ENCODE measurements at regions not wholly inside any gene's neighbourhood (a gene's known extent, or its start where the extent isn't known, plus 50 kb on each side); places are given as distances from the start of the nearest gene placed in this dataset.

DNA sequence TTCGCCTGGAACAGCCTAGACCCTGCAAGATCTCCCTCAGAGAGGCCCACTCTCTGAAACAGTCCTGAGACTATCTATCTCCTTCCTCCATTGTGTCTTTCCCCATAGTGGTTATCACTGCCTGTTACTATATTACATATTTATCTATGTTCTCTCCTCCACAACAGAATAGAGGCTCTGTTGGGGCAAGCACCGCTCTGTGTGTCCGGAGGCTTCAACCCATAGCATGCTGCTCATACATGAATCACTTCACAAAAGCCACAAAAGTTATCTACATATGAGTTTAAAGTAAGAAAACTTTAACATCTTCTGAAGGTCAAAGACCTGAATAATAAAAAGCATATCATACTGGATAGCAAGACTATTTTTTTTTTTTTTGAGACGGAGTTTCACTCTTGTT is 242.1 kb upstream of the HS6ST1 start:
- H3K9ac ChIP-seq (ENCODE audit: insufficient read depth in 1 of 2, low read depth in 2 of 2, low read length in 2 of 2) = no peak overlapping the region
- 6% methylated on average over 4 of the region's 4 CpGs for WGBS (ENCODE audit: insufficient coverage, low coverage, missing lambda C conversion rate)
- no peaks in the 10 kb centered on the region; a peak in 1 of 5 replicates for H3K4me1 ChIP-seq (replicated peaks in 1 of 2; ENCODE audit: control insufficient read depth in 2 of 2, insufficient read depth in 2 of 2, low read length in 2 of 2)
- no peak overlapping the region for H2AFZ ChIP-seq (ENCODE audit: low read depth, low read length)
- no peak for DNase-seq (ENCODE audit: extremely low read depth in 1 of 4, low spot score in 3 of 4)
- H3K36me3 ChIP-seq (ENCODE audit: control insufficient read depth, insufficient read depth, low read length) = no peaks in the 10 kb centered on the region
- H4K20me1 ChIP-seq (replicated peaks; ENCODE audit: control insufficient read depth, insufficient read depth, low read length) = no peaks in the 10 kb centered on the region; the same call in 1 of the 2 replicates
- H3K27me3 ChIP-seq (ENCODE audit: control insufficient read depth in 2 of 2, insufficient read depth in 2 of 2, low read length in 2 of 2) = peaks cover 0 to 44% of the 10 kb centered on the region in 2 experiments; a peak in 3 of 5 replicates
- no peak overlapping the region for H3K4me3 ChIP-seq
- POLR2A ChIA-PET = interaction anchor here (0.6 kb wide), 1 partner anchor 665 kb away, joined by 4 read pairs; no protein-coding TSS in a partner anchor
- ATAC-seq = no peak
- no peaks in the 10 kb centered on the region for H3K79me2 ChIP-seq (ENCODE audit: control insufficient read depth, insufficient read depth, low read length)
- intact Hi-C loops (cut with micrococcal nuclease) (no loop called here), in situ Hi-C loops (cut with MboI) (no loop called here)
- H3K9me1 ChIP-seq (ENCODE audit: control insufficient read depth, insufficient read depth, low read length) = no peaks in the 10 kb centered on the region
- TF ChIP-seq, protein P1, sequence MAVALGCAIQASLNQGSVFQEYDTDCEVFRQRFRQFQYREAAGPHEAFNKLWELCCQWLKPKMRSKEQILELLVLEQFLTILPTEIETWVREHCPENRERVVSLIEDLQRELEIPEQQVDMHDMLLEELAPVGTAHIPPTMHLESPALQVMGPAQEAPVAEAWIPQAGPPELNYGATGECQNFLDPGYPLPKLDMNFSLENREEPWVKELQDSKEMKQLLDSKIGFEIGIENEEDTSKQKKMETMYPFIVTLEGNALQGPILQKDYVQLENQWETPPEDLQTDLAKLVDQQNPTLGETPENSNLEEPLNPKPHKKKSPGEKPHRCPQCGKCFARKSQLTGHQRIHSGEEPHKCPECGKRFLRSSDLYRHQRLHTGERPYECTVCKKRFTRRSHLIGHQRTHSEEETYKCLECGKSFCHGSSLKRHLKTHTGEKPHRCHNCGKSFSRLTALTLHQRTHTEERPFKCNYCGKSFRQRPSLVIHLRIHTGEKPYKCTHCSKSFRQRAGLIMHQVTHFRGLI (CRISPR knock-in tag; IDR thresholded peaks at IDR 0.05) = no peak
- TF ChIP-seq ZNF583 (CRISPR knock-in tag; IDR thresholded peaks at IDR 0.05) (no peak), CBFA2T3 (IDR thresholded peaks at IDR 0.05) (no peak), PHTF2 (CRISPR knock-in tag; IDR thresholded peaks at IDR 0.05) (no peak), NFE2L1 (tag; IDR thresholded peaks at IDR 0.05; ENCODE audit: borderline replicate concordance, low read depth) (no peak), C11orf30 (IDR thresholded peaks at IDR 0.05; ENCODE audit: low read depth) (no peak), CCAR2 (IDR thresholded peaks at IDR 0.05; ENCODE audit: low read depth, low read length) (no peak), BRD4 (IDR thresholded peaks at IDR 0.05) (no peak), KLF13 (tag; IDR thresholded peaks at IDR 0.05; ENCODE audit: borderline replicate concordance, low read depth) (no peak), TAF9B (IDR thresholded peaks at IDR 0.05; ENCODE audit: partially characterized antibody) (no peak), HSF4 (CRISPR knock-in tag; IDR thresholded peaks at IDR 0.05; ENCODE audit: borderline replicate concordance) (no peak), ZNF165 (CRISPR knock-in tag; IDR thresholded peaks at IDR 0.05; ENCODE audit: borderline replicate concordance) (no peak), ERF (CRISPR knock-in tag; IDR thresholded peaks at IDR 0.05) (no peak), ILF3 (IDR thresholded peaks at IDR 0.05; ENCODE audit: borderline replicate concordance) (no peak), MCM5 (IDR thresholded peaks at IDR 0.05; ENCODE audit: low read depth) (no peak), RFX7 (CRISPR knock-in tag; IDR thresholded peaks at IDR 0.05) (no peak), FOXK1 (CRISPR knock-in tag; IDR thresholded peaks at IDR 0.05; ENCODE audit: borderline replicate concordance) (no peak)
- TF ChIP-seq, protein P2, sequence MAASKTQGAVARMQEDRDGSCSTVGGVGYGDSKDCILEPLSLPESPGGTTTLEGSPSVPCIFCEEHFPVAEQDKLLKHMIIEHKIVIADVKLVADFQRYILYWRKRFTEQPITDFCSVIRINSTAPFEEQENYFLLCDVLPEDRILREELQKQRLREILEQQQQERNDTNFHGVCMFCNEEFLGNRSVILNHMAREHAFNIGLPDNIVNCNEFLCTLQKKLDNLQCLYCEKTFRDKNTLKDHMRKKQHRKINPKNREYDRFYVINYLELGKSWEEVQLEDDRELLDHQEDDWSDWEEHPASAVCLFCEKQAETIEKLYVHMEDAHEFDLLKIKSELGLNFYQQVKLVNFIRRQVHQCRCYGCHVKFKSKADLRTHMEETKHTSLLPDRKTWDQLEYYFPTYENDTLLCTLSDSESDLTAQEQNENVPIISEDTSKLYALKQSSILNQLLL (CRISPR knock-in tag; IDR thresholded peaks at IDR 0.05; ENCODE audit: borderline replicate concordance) = no peak
- TF ChIP-seq, protein P3, sequence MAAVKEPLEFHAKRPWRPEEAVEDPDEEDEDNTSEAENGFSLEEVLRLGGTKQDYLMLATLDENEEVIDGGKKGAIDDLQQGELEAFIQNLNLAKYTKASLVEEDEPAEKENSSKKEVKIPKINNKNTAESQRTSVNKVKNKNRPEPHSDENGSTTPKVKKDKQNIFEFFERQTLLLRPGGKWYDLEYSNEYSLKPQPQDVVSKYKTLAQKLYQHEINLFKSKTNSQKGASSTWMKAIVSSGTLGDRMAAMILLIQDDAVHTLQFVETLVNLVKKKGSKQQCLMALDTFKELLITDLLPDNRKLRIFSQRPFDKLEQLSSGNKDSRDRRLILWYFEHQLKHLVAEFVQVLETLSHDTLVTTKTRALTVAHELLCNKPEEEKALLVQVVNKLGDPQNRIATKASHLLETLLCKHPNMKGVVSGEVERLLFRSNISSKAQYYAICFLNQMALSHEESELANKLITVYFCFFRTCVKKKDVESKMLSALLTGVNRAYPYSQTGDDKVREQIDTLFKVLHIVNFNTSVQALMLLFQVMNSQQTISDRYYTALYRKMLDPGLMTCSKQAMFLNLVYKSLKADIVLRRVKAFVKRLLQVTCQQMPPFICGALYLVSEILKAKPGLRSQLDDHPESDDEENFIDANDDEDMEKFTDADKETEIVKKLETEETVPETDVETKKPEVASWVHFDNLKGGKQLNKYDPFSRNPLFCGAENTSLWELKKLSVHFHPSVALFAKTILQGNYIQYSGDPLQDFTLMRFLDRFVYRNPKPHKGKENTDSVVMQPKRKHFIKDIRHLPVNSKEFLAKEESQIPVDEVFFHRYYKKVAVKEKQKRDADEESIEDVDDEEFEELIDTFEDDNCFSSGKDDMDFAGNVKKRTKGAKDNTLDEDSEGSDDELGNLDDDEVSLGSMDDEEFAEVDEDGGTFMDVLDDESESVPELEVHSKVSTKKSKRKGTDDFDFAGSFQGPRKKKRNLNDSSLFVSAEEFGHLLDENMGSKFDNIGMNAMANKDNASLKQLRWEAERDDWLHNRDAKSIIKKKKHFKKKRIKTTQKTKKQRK (IDR thresholded peaks at IDR 0.05; ENCODE audit: borderline replicate concordance, low read depth, low read length) = no peak
- no peak overlapping the region for H3K4me2 ChIP-seq (ENCODE audit: insufficient read depth, low read length)
- no peak for FAIRE-seq
- H3K9me3 ChIP-seq (replicated peaks; ENCODE audit: control insufficient read depth, insufficient read depth, low read depth, low read length) = no peaks in the 10 kb centered on the region
- CTCF ChIA-PET (ENCODE audit: low intra/inter-chr PET ratio) = no interaction called here
- no peak overlapping the region for H3K27ac ChIP-seq (ENCODE audit: extremely low read depth, low read depth, low read length)
- BruUV-seq (replicated peaks) = no TSS peak
